ENCODE measurements at regions not wholly inside any gene's neighbourhood (a gene's known extent, or its start where the extent isn't known, plus 50 kb on each side); places are given as distances from the start of the nearest gene placed in this dataset.

GRCh38 chr2:71794611-71795010 is 341.2 kb downstream of the DYSF start:
- no peak overlapping the region for H3K4me2 ChIP-seq (ENCODE audit: unreplicated experiment)
- H3K9me2 ChIP-seq (ENCODE audit: insufficient read depth): no peaks in the 10 kb centered on the region
- H3K9me3 ChIP-seq (ENCODE audit: low read depth): no peaks in the 10 kb centered on the region
- H3K9ac ChIP-seq: no peak overlapping the region
- no peak overlapping the region for H3K27ac ChIP-seq
- H3K36me3 ChIP-seq (ENCODE audit: low read depth): no peaks in the 10 kb centered on the region
- DNase-seq: no peak
- in situ Hi-C loops (cut with MboI): no loop called here
- H3F3A ChIP-seq (ENCODE audit: insufficient read depth): no peaks in the 10 kb centered on the region
- 89 to 90% methylated on average over 4 to 5 of the region's 5 CpGs for WGBS, 2 experiments (ENCODE audit: low coverage in 1 of 2, low lambda C conversion rate in 2 of 2, missing lambda C conversion rate in 2 of 2)
- H3K27me3 ChIP-seq (replicated peaks; ENCODE audit: insufficient read depth): no peaks in the 10 kb centered on the region; the same call in 1 of the 2 replicates
- H4K20me1 ChIP-seq (ENCODE audit: insufficient read depth): no peaks in the 10 kb centered on the region
- TF ChIP-seq EZH2phosphoT487 (IDR thresholded peaks at IDR 0.05; ENCODE audit: insufficient read depth, low read depth): no peak
- TF ChIP-seq EZH2 (IDR thresholded peaks at IDR 0.05; ENCODE audit: insufficient read depth, poor library complexity, severe bottlenecking): no peak
- peaks cover 22% of the 10 kb centered on the region for H3K4me1 ChIP-seq (ENCODE audit: insufficient read depth)
- H3K4me3 ChIP-seq: no peak overlapping the region
- no peak overlapping the region for H2AFZ ChIP-seq
- H3K79me2 ChIP-seq (ENCODE audit: insufficient read depth): no peaks in the 10 kb centered on the region

DNA sequence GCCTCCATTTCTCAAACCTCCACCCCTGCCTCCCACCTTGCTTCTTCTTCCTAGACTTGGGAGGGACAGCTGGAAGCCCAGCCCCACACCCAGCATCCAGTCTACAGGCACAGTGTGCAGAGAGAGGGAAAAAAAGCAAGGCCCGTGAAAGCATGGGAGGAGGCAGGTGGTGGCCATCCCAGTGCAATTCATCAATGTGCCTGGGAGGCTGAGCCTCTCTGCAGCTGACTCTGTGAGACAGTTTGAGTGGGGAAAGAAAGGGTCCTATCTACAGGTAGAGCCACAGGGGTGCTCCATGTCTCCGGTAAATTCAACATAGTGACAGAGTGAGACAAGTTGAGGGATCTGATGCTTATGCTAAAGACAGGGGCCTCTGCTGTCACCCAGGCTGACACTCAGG is 340.6 kb downstream of the DYSF start:
- WGBS, 2 experiments (ENCODE audit: low coverage in 1 of 2, low lambda C conversion rate in 2 of 2, missing lambda C conversion rate in 2 of 2): 100% methylated on average over 2 of the region's 2 CpGs

DNA sequence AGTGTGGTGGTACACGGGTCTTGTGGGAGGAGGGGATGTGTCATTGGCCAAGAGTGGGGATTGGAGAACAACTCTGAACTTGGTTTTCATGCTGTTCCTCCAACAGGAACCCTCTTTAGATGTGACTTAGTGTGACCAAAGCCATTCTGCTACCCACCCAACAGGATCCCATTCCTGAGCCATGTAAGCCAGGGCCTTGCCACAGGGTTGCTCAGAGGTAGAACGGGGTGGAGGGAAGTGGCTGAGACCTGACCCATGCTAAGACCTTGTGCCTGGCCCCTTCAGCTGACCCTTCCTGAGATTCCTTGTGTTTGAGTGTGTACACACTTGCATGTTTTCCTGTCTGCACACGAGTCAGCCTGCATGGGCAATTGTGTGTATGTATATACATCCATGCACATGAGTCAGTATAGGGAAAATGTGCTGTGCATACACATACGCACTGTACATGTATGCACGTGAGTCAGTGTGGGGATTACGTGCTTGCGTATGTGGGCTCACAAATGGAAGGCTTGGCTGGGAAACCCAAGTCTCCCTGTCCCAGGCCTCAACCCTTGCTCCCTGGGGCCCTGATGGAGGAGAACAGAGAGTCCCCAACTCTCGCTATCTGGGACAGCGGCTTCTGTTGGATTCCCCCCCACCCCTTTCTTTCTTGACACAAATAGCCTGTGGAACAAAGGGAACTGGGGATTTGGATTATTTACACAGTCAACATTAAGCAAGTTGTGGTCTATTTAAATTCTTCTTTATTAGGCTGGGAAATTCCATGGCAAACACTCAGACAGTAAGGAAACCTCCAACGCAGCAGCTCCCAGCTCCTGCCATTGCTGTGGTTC is 339.8 kb downstream of the DYSF start:
- no peaks in the 10 kb centered on the region for H3F3A ChIP-seq (ENCODE audit: insufficient read depth)
- H3K4me3 ChIP-seq: no peak overlapping the region
- H3K4me2 ChIP-seq (ENCODE audit: unreplicated experiment): no peak overlapping the region
- H3K9ac ChIP-seq: no peak overlapping the region
- no peak overlapping the region for H3K27ac ChIP-seq
- in situ Hi-C loops (cut with MboI): no loop called here
- 90 to 92% methylated on average over 10 of the region's 10 CpGs for WGBS, 2 experiments (ENCODE audit: low coverage in 1 of 2, low lambda C conversion rate in 2 of 2, missing lambda C conversion rate in 2 of 2)
- no peaks in the 10 kb centered on the region for H3K79me2 ChIP-seq (ENCODE audit: insufficient read depth)
- H3K4me1 ChIP-seq (ENCODE audit: insufficient read depth): peaks cover 22% of the 10 kb centered on the region
- H3K36me3 ChIP-seq (ENCODE audit: low read depth): no peaks in the 10 kb centered on the region
- H2AFZ ChIP-seq: no peak overlapping the region
- H4K20me1 ChIP-seq (ENCODE audit: insufficient read depth): no peaks in the 10 kb centered on the region
- H3K9me2 ChIP-seq (ENCODE audit: insufficient read depth): no peaks in the 10 kb centered on the region
- H3K27me3 ChIP-seq (replicated peaks; ENCODE audit: insufficient read depth): no peaks in the 10 kb centered on the region; the same call in 1 of the 2 replicates
- no peak for TF ChIP-seq EZH2 (IDR thresholded peaks at IDR 0.05; ENCODE audit: insufficient read depth, poor library complexity, severe bottlenecking)
- TF ChIP-seq EZH2phosphoT487 (IDR thresholded peaks at IDR 0.05; ENCODE audit: insufficient read depth, low read depth): no peak
- DNase-seq: peak; percentile 58
- H3K9me3 ChIP-seq (ENCODE audit: low read depth): no peaks in the 10 kb centered on the region

More for the DNA sequence above, 340.6 kb downstream of the DYSF start:
- no peak overlapping the region for H3K9ac ChIP-seq
- no peak overlapping the region for H3K27ac ChIP-seq
- H3K79me2 ChIP-seq (ENCODE audit: insufficient read depth): no peaks in the 10 kb centered on the region
- no peaks in the 10 kb centered on the region for H3F3A ChIP-seq (ENCODE audit: insufficient read depth)
- no peak overlapping the region for H3K4me3 ChIP-seq
- no peak for DNase-seq
- H3K9me3 ChIP-seq (ENCODE audit: low read depth): no peaks in the 10 kb centered on the region
- no peak overlapping the region for H2AFZ ChIP-seq
- TF ChIP-seq EZH2 (IDR thresholded peaks at IDR 0.05; ENCODE audit: insufficient read depth, poor library complexity, severe bottlenecking): no peak
- peaks cover 22% of the 10 kb centered on the region for H3K4me1 ChIP-seq (ENCODE audit: insufficient read depth)
- no peaks in the 10 kb centered on the region for H3K36me3 ChIP-seq (ENCODE audit: low read depth)
- in situ Hi-C loops (cut with MboI): no loop called here
- H3K9me2 ChIP-seq (ENCODE audit: insufficient read depth): no peaks in the 10 kb centered on the region
- H4K20me1 ChIP-seq (ENCODE audit: insufficient read depth): no peaks in the 10 kb centered on the region
- H3K27me3 ChIP-seq (replicated peaks; ENCODE audit: insufficient read depth): no peaks in the 10 kb centered on the region; the same call in 1 of the 2 replicates
- H3K4me2 ChIP-seq (ENCODE audit: unreplicated experiment): no peak overlapping the region

DNA sequence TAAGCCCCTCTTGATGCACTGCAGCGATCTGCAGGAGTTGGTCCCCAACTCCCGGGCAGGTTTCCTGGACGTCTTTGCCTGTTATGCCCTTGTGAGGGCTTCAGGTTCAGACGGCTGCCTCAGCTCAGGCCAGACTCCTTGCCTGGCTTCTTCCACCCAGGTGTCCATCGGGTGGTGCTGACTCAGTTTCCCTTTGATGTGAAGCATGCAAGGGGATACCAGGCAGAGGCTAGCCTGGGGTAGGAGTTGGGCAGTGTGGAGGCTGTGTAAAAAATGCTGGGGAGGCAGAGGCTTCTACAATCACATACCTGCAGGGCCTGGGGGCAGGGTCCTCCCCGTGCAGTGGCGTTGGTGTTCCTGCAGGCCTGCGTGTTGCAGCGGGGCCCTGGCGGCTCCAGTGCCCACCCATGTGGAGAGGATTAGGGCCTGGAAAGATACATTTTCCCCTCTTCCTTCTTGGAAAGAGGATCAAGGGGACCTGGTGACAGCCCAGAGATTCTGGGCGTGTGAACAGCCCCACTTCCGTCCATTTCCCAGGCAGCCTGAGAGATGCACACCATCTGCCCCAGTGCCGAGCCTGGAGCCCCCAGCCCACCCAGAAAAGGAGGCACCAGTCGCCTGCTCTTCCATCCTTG is 338.3 kb downstream of the DYSF start:
- no peaks in the 10 kb centered on the region for H3F3A ChIP-seq (ENCODE audit: insufficient read depth)
- no peak overlapping the region for H3K27ac ChIP-seq
- TF ChIP-seq EZH2phosphoT487 (IDR thresholded peaks at IDR 0.05; ENCODE audit: insufficient read depth, low read depth): no peak
- H3K79me2 ChIP-seq (ENCODE audit: insufficient read depth): no peaks in the 10 kb centered on the region
- peaks cover 22% of the 10 kb centered on the region for H3K4me1 ChIP-seq (ENCODE audit: insufficient read depth)
- H3K9me2 ChIP-seq (ENCODE audit: insufficient read depth): no peaks in the 10 kb centered on the region
- 91% methylated on average over 14 of the region's 14 CpGs for WGBS, 2 experiments (ENCODE audit: low coverage in 1 of 2, low lambda C conversion rate in 2 of 2, missing lambda C conversion rate in 2 of 2)
- no peaks in the 10 kb centered on the region for H3K9me3 ChIP-seq (ENCODE audit: low read depth)
- H3K4me2 ChIP-seq (ENCODE audit: unreplicated experiment): no peak overlapping the region
- no peaks in the 10 kb centered on the region for H4K20me1 ChIP-seq (ENCODE audit: insufficient read depth)
- H2AFZ ChIP-seq: no peak overlapping the region
- H3K4me3 ChIP-seq: no peak overlapping the region
- in situ Hi-C loops (cut with MboI): no loop called here
- no peaks in the 10 kb centered on the region for H3K36me3 ChIP-seq (ENCODE audit: low read depth)
- H3K27me3 ChIP-seq (replicated peaks; ENCODE audit: insufficient read depth): no peaks in the 10 kb centered on the region; the same call in 1 of the 2 replicates
- no peak overlapping the region for H3K9ac ChIP-seq
- DNase-seq: no peak

Measured in GM23248 (cell line).